GM12878 (cell line): ENCODE measurements at regions not wholly inside any gene's neighbourhood (a gene's known extent, or its start where the extent isn't known, plus 50 kb on each side); places are given as distances from the start of the nearest gene placed in this dataset.

Experiments used
- ATAC-seq: fragments of 200-7000 bp; cut with Tn5 transposase; 3 replicates; pipeline ENCODE4 v1.9.1; 2020; ENCODE audit warnings: mild to moderate bottlenecking, moderate library complexity
- BruUV-seq: library from RNA; stranded (reverse); fragments of 400-500 nt; replicated peaks from 2 replicates; lab custom pipeline; 2021; lab: Mats Ljungman, UMichigan
- CTCF ChIA-PET: fragments of 300-600 bp; sonication (Branson Sonifier 250); formaldehyde crosslinking; extraction: SDS; loops from one replicate; lab custom pipeline; 2021; ENCODE audit warnings: inconsistent platforms; lab: Yijun Ruan, JAX
- POLR2A ChIA-PET: fragments of 350-600 bp; formaldehyde crosslinking; extraction: SDS; loops from one replicate; lab custom pipeline; 2021; ENCODE audit warnings: inconsistent platforms; lab: Charles Lee
- RAD21 ChIA-PET: fragments of 300-600 bp; sonication (Branson Sonifier 250); formaldehyde crosslinking; loops from one replicate; lab custom pipeline; 2023; ENCODE audit warnings: antibody characterized with exemption; ENCODE audit not compliant: unreplicated experiment; lab: Charles Lee
- SMC1A ChIA-PET: fragments of 300-600 bp; sonication (Branson Sonifier 250); formaldehyde crosslinking; loops from one replicate; lab custom pipeline; 2023; ENCODE audit not compliant: unreplicated experiment, uncharacterized antibody; lab: Charles Lee
- DNase-seq: peaks from one replicate; pipeline ENCODE4 v3.0.0-alpha.2; 2011; ENCODE audit warnings: low read depth, low spot score
- FAIRE-seq: peaks from 3 replicates; lab custom pipeline; 2011; peaks lifted over from hg19 to GRCh38; lab: Jason Lieb, UNC
- H2AFZ ChIP-seq: 2 replicates; pipeline ENCODE4 v1.6.0; 2011; ENCODE audit warnings: low read depth, low read length, control low read depth; ENCODE audit not compliant: control insufficient read depth
- H3K27ac ChIP-seq: 2 replicates; pipeline ENCODE4 v1.5.1; 2011; ENCODE audit warnings: control low read depth; ENCODE audit not compliant: control insufficient read depth, insufficient read depth
- H3K27me3 ChIP-seq, 2 experiments: replicated peaks in 1 of 2; 2 replicates each; pipeline versions ENCODE4 v1.6.0 to v1.6.1; 2011; ENCODE audit warnings: low read length in 1 of 2; ENCODE audit not compliant: control insufficient read depth in 2 of 2, insufficient read depth in 2 of 2
- H3K36me3 ChIP-seq, 2 experiments: 2 replicates each; pipeline ENCODE4 v1.5.1; 2011; ENCODE audit warnings: low read length in 1 of 2; ENCODE audit not compliant: control insufficient read depth in 2 of 2, insufficient read depth in 2 of 2
- H3K4me1 ChIP-seq: 2 replicates; pipeline ENCODE4 v1.6.1; 2011; ENCODE audit warnings: mild to moderate bottlenecking, low read length, moderate library complexity, mixed read lengths; ENCODE audit not compliant: control insufficient read depth, insufficient read depth
- H3K4me2 ChIP-seq: 2 replicates; pipeline ENCODE4 v1.6.0; 2011; ENCODE audit warnings: control low read depth; ENCODE audit not compliant: control insufficient read depth, insufficient read depth
- H3K4me3 ChIP-seq: fragments of 200-600 bp; sonication (generic); 2 replicates; pipeline ENCODE4 v1.5.1; 2016
- H3K79me2 ChIP-seq: 2 replicates; pipeline ENCODE4 v1.6.0; 2011; ENCODE audit warnings: low read length; ENCODE audit not compliant: control insufficient read depth, insufficient read depth
- H3K9ac ChIP-seq: 2 replicates; pipeline ENCODE4 v1.8.0; 2011; ENCODE audit warnings: low read length, control low read depth, mixed read lengths; ENCODE audit not compliant: control insufficient read depth, insufficient read depth
- H3K9me3 ChIP-seq: replicated peaks from 3 replicates; pipeline ENCODE4 v1.5.1; 2011; ENCODE audit warnings: mild to moderate bottlenecking, low read length; ENCODE audit not compliant: control insufficient read depth, insufficient read depth
- H4K20me1 ChIP-seq: 2 replicates; pipeline ENCODE4 v1.6.0; 2011; ENCODE audit not compliant: control insufficient read depth, insufficient read depth
- CHD1 ChIP-seq: IDR thresholded peaks from 2 replicates; pipeline ENCODE4 v1.6.1; 2012; ENCODE audit warnings: low read depth, low read length, improper control_type of control experiment
- NRF1 ChIP-seq: conservative IDR thresholded peaks from 2 replicates; pipeline ENCODE4 v1.6.1; 2011; ENCODE audit warnings: mild to moderate bottlenecking, low read depth, low read length, improper control_type of control experiment
- STAT1 ChIP-seq: fragments of 450-650 bp; conservative IDR thresholded peaks from 2 replicates; pipeline ENCODE4 v1.6.1; 2014; ENCODE audit warnings: antibody characterized with exemption, mild to moderate bottlenecking
- TARDBP ChIP-seq: IDR thresholded peaks from 2 replicates; pipeline ENCODE4 v1.6.1; 2016; ENCODE audit warnings: borderline replicate concordance
- TBL1XR1 ChIP-seq: IDR thresholded peaks from 2 replicates; pipeline ENCODE4 v1.6.1; 2012; ENCODE audit warnings: low read depth, low read length, improper control_type of control experiment
- in situ Hi-C: fragments of 300-500 bp; cut with MboI; formaldehyde crosslinking; loops from 9 replicates; pipeline ENCODE4 v1.14.3; 2018; ENCODE audit warnings: mixed read lengths
- intact Hi-C: fragments of 100-400 bp; cut with micrococcal nuclease; formaldehyde crosslinking; loops from one replicate; pipeline ENCODE4 v1.14.2; 2022; ENCODE audit not compliant: unreplicated experiment
- TF ChIP-seq, protein P1 (sequence below): fragments of 450-650 bp; formaldehyde crosslinking; IDR thresholded peaks from 2 replicates; pipeline ENCODE4 v1.4.0; 2020; ENCODE audit warnings: mild to moderate bottlenecking, moderate library complexity
- TF ChIP-seq, protein P2 (sequence below): fragments of 150-350 bp; IDR thresholded peaks from 2 replicates; pipeline ENCODE4 v1.6.1; 2016; ENCODE audit warnings: low read depth, low read length
- TF ChIP-seq, protein P3 (sequence below): IDR thresholded peaks from 2 replicates; pipeline ENCODE4 v1.6.1; 2012; ENCODE audit warnings: mild to moderate bottlenecking, low read depth, low read length

DNA sequence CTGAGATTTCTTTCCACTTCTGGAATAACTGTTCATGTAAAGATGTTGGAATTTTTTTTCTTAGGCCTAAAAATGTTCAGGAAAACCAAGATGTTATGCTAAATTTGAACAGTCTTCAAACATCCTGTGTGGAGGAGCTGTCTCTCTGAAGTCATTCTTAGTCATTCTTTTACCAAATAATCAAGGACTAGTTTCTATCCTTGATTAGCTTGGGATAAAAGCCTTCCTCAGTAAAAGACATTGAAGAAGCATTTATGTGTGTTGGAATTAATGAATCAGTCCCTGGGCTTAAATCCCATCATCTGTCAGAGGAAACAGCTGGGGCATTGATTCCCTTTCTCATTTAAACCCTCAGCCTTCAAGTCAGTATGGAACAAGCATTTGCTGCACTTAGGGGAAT, 300.1 kb upstream of the NXPH2 start:
- in situ Hi-C loops: no loop called here

More for the DNA sequence above, 300.1 kb upstream of the NXPH2 start:
- no peak overlapping the region for H3K4me2 ChIP-seq
- no peaks in the 10 kb centered on the region for H3K4me1 ChIP-seq
- no peak for DNase-seq
- no peak for ATAC-seq
- no TSS peak for BruUV-seq
- POLR2A ChIA-PET: no interaction called here
- no peak for FAIRE-seq
- CTCF ChIA-PET: no interaction called here
- intact Hi-C loops: no loop called here
- no peak overlapping the region for H3K27ac ChIP-seq
- H3K9me3 ChIP-seq: no peaks in the 10 kb centered on the region
- no peaks in the 10 kb centered on the region for H3K27me3 ChIP-seq
- RAD21 ChIA-PET: no interaction called here
- no peak overlapping the region for H2AFZ ChIP-seq
- TF ChIP-seq, protein P1, sequence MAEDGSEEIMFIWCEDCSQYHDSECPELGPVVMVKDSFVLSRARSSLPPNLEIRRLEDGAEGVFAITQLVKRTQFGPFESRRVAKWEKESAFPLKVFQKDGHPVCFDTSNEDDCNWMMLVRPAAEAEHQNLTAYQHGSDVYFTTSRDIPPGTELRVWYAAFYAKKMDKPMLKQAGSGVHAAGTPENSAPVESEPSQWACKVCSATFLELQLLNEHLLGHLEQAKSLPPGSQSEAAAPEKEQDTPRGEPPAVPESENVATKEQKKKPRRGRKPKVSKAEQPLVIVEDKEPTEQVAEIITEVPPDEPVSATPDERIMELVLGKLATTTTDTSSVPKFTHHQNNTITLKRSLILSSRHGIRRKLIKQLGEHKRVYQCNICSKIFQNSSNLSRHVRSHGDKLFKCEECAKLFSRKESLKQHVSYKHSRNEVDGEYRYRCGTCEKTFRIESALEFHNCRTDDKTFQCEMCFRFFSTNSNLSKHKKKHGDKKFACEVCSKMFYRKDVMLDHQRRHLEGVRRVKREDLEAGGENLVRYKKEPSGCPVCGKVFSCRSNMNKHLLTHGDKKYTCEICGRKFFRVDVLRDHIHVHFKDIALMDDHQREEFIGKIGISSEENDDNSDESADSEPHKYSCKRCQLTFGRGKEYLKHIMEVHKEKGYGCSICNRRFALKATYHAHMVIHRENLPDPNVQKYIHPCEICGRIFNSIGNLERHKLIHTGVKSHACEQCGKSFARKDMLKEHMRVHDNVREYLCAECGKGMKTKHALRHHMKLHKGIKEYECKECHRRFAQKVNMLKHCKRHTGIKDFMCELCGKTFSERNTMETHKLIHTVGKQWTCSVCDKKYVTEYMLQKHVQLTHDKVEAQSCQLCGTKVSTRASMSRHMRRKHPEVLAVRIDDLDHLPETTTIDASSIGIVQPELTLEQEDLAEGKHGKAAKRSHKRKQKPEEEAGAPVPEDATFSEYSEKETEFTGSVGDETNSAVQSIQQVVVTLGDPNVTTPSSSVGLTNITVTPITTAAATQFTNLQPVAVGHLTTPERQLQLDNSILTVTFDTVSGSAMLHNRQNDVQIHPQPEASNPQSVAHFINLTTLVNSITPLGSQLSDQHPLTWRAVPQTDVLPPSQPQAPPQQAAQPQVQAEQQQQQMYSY (CRISPR knock-in tag): no peak
- TF ChIP-seq CHD1 (no peak), NRF1 (no peak), STAT1 (no peak), TBL1XR1 (no peak), TARDBP (no peak)
- TF ChIP-seq, protein P2, sequence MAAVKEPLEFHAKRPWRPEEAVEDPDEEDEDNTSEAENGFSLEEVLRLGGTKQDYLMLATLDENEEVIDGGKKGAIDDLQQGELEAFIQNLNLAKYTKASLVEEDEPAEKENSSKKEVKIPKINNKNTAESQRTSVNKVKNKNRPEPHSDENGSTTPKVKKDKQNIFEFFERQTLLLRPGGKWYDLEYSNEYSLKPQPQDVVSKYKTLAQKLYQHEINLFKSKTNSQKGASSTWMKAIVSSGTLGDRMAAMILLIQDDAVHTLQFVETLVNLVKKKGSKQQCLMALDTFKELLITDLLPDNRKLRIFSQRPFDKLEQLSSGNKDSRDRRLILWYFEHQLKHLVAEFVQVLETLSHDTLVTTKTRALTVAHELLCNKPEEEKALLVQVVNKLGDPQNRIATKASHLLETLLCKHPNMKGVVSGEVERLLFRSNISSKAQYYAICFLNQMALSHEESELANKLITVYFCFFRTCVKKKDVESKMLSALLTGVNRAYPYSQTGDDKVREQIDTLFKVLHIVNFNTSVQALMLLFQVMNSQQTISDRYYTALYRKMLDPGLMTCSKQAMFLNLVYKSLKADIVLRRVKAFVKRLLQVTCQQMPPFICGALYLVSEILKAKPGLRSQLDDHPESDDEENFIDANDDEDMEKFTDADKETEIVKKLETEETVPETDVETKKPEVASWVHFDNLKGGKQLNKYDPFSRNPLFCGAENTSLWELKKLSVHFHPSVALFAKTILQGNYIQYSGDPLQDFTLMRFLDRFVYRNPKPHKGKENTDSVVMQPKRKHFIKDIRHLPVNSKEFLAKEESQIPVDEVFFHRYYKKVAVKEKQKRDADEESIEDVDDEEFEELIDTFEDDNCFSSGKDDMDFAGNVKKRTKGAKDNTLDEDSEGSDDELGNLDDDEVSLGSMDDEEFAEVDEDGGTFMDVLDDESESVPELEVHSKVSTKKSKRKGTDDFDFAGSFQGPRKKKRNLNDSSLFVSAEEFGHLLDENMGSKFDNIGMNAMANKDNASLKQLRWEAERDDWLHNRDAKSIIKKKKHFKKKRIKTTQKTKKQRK: no peak
- TF ChIP-seq, protein P3, sequence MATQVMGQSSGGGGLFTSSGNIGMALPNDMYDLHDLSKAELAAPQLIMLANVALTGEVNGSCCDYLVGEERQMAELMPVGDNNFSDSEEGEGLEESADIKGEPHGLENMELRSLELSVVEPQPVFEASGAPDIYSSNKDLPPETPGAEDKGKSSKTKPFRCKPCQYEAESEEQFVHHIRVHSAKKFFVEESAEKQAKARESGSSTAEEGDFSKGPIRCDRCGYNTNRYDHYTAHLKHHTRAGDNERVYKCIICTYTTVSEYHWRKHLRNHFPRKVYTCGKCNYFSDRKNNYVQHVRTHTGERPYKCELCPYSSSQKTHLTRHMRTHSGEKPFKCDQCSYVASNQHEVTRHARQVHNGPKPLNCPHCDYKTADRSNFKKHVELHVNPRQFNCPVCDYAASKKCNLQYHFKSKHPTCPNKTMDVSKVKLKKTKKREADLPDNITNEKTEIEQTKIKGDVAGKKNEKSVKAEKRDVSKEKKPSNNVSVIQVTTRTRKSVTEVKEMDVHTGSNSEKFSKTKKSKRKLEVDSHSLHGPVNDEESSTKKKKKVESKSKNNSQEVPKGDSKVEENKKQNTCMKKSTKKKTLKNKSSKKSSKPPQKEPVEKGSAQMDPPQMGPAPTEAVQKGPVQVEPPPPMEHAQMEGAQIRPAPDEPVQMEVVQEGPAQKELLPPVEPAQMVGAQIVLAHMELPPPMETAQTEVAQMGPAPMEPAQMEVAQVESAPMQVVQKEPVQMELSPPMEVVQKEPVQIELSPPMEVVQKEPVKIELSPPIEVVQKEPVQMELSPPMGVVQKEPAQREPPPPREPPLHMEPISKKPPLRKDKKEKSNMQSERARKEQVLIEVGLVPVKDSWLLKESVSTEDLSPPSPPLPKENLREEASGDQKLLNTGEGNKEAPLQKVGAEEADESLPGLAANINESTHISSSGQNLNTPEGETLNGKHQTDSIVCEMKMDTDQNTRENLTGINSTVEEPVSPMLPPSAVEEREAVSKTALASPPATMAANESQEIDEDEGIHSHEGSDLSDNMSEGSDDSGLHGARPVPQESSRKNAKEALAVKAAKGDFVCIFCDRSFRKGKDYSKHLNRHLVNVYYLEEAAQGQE: no peak
- TF ChIP-seq, all 136 proteins: peak for 0
- H3K4me3 ChIP-seq: no peak overlapping the region
- no peaks in the 10 kb centered on the region for H3K79me2 ChIP-seq
- no peaks in the 10 kb centered on the region for H4K20me1 ChIP-seq
- SMC1A ChIA-PET: no interaction called here
- no peaks in the 10 kb centered on the region for H3K36me3 ChIP-seq
- H3K9ac ChIP-seq: no peak overlapping the region
